GM19025 (cell line): ENCODE measurements at regions not wholly inside any gene's neighbourhood (a gene's known extent, or its start where the extent isn't known, plus 50 kb on each side); places are given as distances from the start of the nearest gene placed in this dataset.

Experiments used
- ATAC-seq: cut with Tn5 transposase; IDR thresholded peaks from one replicate; pipeline ENCODE4 v1.9.1; 2021; ENCODE audit warnings: mild to moderate bottlenecking, low read depth, moderate library complexity; ENCODE audit not compliant: unreplicated experiment

DNA sequence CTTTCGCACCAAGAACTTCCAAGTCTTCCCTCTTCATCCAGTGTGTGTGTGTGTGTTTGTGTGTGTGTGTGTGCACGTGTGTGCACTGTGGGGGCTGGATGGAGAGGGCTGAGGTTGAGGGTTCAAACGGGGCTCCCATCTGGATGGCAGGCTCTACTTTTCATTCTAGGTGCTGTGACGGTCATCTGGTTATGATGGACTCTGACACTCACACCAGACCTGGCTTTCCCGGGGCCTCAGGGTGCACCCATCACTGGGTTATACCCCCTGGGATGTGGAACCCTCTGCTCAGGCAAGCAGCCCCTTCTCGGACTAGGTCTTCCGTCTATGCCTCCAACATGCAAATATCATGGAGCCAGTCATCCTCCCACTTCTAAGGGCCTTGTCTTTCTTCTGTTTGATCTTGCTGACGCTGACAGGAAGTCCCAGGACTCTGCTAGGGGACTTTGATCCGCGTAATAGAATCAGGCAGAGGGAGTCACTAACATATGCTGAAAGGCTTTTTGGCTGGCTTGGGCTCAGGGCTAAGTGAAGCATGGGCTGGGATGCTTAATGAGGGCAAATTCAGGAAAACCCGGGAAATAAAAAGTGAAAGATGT is 313.6 kb downstream of the CDC5L start:
- no peak for ATAC-seq

- ATAC-seq, result no peak
These were observed 314.2 kb downstream of the CDC5L start for GRCh38 chr6:44701637-44702101.

GRCh38 chr6:44702292-44702691 is 314.8 kb downstream of the CDC5L start:
- ATAC-seq, result no peak

- peak; percentile 62 for ATAC-seq
These were observed 317.0 kb downstream of the CDC5L start for GRCh38 chr6:44704240-44705150.

DNA sequence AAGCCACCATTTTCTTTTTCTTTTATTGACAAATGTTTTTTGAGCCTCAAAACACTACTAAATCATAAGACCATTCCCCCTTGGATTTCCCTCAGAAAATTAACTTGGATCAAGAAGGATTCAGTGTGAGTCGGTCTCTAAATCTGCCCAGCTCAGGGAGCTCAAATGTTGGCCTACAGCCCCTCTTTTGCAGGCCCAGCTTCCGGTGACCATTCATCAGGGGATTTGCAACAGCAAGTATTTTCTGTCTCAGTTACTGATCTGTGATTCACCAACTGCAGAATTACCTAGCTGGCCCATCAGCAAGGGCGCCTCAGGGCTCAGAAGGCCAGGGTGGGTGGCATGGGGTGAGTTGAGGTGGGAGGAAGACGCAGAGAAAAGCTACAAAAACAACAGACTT is 318.1 kb downstream of the CDC5L start:
- ATAC-seq, result no peak

GRCh38 chr6:44706011-44706410 is 318.5 kb downstream of the CDC5L start:
- ATAC-seq, result no peak

DNA sequence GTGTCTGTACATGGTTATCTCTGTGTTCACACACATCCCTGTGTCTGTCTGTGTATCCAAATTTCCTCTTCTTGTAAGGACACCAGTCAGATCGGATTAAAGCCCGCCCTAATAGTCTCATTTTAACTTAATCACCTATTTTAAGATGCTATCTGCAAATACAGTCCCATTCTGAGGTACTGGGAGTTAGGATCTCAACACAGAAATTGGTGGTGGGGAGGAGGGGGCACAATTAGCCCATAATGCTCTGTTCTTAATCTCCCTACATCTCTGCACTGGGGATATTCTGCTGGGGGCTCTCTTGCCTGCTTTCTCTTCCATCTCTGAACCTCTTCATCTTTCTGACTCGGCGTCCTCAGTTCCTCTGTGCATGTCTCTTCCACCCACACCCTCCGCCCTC is 320.7 kb downstream of the CDC5L start:
- no peak for ATAC-seq

GRCh38 chr6:44712353-44713111 is 325.0 kb downstream of the CDC5L start:
- no peak for ATAC-seq

DNA sequence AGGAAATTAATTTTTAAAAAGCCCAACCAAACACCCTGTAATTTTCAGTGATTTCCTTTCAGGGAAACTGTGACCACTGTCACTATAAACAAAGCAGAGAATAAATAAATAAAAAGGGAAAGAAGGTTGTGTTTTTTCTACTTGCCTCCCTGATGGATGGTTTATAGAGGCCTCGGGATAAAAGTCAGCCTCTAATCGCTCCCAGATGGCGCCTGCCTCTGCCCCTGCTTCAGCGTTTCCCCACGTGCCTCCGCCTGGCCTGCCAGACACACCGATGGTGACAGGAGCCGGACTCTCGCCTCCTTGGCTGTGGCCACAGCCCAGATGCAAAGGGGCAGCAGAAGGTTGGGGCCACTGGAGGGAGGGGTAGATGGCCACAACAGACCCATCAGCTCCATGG is 327.7 kb downstream of the CDC5L start:
- ATAC-seq, result no peak

DNA sequence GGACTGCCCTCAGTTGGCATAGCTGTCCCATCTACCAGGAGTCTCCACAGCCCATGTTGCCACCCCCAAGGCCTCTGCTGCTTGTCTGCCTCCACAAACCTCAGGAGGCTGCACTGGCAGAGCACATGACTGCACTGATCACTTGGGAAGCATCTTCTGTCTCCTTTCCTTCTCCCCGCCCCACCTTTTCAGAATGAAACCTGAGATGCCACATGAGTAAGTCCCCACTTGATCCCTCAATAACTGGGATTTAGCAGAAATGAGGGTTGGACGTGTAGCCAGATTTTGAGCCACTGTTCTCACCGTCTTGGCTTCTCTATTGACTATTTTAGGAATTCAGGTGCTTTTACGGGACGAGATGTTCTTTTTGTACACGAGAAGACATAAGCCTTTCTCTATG is 328.4 kb downstream of the CDC5L start:
- no peak for ATAC-seq

GRCh38 chr6:44717431-44717830 is 329.9 kb downstream of the CDC5L start:
- ATAC-seq, result no peak

DNA sequence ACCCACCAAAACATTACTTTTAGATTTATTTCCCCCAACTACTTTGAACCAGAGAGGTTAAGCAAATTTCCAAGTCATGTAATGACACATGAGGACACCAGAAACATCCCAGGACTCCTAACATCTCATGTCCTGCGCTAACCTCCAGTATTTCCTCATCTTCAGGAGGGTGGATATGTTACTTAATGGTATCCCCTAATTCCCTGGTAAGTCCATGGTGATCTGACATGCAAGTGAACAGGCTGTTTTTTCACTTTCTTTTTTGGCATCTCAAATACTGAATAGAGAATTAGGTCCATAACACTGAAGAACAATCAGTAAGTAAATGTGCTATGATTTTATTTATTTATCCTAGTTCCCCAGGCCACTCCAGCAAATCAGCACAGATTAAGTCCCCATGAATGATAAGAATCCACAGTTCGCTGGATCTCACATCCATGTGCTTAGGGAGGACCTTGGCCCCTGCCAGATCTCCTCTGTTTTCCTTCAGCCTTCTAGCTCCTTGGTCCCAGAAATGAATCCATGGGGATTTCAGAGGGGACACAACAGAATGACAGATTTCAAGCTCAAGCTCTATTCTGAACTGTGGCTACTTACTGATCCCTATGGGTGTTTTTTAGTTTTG is 334.6 kb downstream of the CDC5L start:
- no peak for ATAC-seq

DNA sequence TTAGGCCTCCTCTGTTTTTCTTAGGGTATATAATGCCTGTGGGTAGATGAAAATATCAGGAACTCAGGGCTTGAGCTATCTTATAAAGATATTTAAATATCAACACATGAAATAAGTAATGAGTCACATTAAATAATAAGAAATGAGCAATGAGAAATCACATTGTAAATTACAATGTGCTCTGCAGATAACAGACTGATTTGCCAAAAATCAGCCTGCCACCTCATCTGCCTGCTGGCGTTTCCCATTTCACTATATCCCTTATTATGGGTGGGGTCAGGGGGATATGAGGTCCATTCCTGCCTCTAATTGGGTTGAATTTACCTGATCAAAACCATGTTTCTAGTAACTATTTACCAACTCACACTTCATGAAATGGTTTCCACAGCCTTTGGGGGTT is 335.2 kb downstream of the CDC5L start:
- no peak for ATAC-seq

- no peak for ATAC-seq
These were observed 336.1 kb downstream of the CDC5L start for GRCh38 chr6:44723439-44724197.

DNA sequence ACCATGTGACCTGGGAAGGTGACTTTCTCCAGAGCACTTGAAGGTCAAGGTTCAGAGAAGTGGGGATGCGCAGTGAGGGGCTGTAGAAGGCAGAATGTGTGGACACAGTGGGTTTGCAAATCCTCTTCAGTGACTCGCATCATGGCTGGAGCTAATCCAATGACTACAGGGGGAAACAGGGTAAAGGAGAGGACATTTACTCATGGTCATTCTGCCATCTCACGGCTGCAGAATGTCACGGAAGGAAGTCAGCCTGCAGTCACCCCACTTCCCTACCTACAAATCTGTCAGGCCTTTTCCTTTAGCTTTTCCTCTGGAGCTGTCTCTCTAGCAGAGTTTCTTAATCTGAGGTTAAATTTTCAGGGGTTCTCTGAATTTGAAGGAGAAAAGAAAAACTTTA is 337.6 kb downstream of the CDC5L start:
- ATAC-seq, result no peak

- no peak for ATAC-seq
These were observed 340.4 kb downstream of the CDC5L start for GRCh38 chr6:44727651-44728630.

- no peak for ATAC-seq
These were observed 343.4 kb downstream of the CDC5L start for GRCh38 chr6:44730771-44731391.

GRCh38 chr6:44731485-44732095 is 344.1 kb downstream of the CDC5L start:
- ATAC-seq, result no peak
